ENCODE measurements at regions not wholly inside any gene's neighbourhood (a gene's known extent, or its start where the extent isn't known, plus 50 kb on each side); places are given as distances from the start of the nearest gene placed in this dataset.

- H3K27me3 ChIP-seq = no peaks in the 10 kb centered on the region
- ATAC-seq (no peak), DNase-seq (no peak)
- no peaks in the 10 kb centered on the region for H3K4me1 ChIP-seq
- H3K27ac ChIP-seq = no peak overlapping the region
- WGBS, 2 donors = 85% methylated on average over 6 of the region's 6 CpGs
- no peak for TF ChIP-seq CTCF (IDR thresholded peaks at IDR 0.05)
- no peaks in the 10 kb centered on the region for H3K36me3 ChIP-seq
- H3K4me3 ChIP-seq = no peak overlapping the region
- peaks cover 0 to 44% (median 2%) of the 10 kb centered on the region in 11 donors for H3K9me3 ChIP-seq
- intact Hi-C loops (cut with DNase I) = no loop called here
Observed at GRCh38 chr2:125224188-125224587, 1199.1 kb downstream of the CNTNAP5 start.

GRCh38 chr2:125224830-125225229 is 1199.7 kb downstream of the CNTNAP5 start:
- Histone ChIP-seq H3K9me3 (peaks cover 0 to 44% (median 2%) of the 10 kb centered on the region in 11 donors), H3K4me3 (no peak overlapping the region), H3K27me3 (no peaks in the 10 kb centered on the region), H3K36me3 (no peaks in the 10 kb centered on the region), H3K27ac (no peak overlapping the region), H3K4me1 (no peaks in the 10 kb centered on the region)
- intact Hi-C loops (cut with DNase I) = no loop called here
- no peak for TF ChIP-seq CTCF (IDR thresholded peaks at IDR 0.05)
- DNase-seq = no peak
- 75 to 78% methylated on average over 3 of the region's 3 CpGs for WGBS, 2 donors
- no peak for ATAC-seq

GRCh38 chr2:125227843-125228392 is 1202.8 kb downstream of the CNTNAP5 start:
- H3K4me3 ChIP-seq = no peak overlapping the region
- H3K9me3 ChIP-seq = peaks cover 0 to 22% (median 0%) of the 10 kb centered on the region in 11 donors
- WGBS, 2 donors = 79 to 89% methylated on average over 2 of the region's 2 CpGs
- no peaks in the 10 kb centered on the region for H3K27me3 ChIP-seq
- peak in 1 of 9 donors; percentile 10 for TF ChIP-seq CTCF (IDR thresholded peaks at IDR 0.05)
- H3K4me1 ChIP-seq = no peaks in the 10 kb centered on the region
- intact Hi-C loops (cut with DNase I) = no loop called here
- DNase-seq = no peak
- no peak for ATAC-seq
- no peaks in the 10 kb centered on the region for H3K36me3 ChIP-seq
- H3K27ac ChIP-seq = no peak overlapping the region

- no peaks in the 10 kb centered on the region for H3K27me3 ChIP-seq
- no peak overlapping the region for H3K27ac ChIP-seq
- no peak for TF ChIP-seq CTCF (IDR thresholded peaks at IDR 0.05)
- ATAC-seq = no peak
- no peaks in the 10 kb centered on the region for H3K4me1 ChIP-seq
- no peak overlapping the region for H3K4me3 ChIP-seq
- peaks cover 0 to 8% (median 0%) of the 10 kb centered on the region in 11 donors for H3K9me3 ChIP-seq
- H3K36me3 ChIP-seq = no peaks in the 10 kb centered on the region
- intact Hi-C loops (cut with DNase I) = no loop called here
- DNase-seq = no peak
- WGBS, 2 donors = 87 to 90% methylated on average over 6 of the region's 6 CpGs
Observed at GRCh38 chr2:125240870-125241269, 1215.8 kb downstream of the CNTNAP5 start.
